ENCODE measurements at regions not wholly inside any gene's neighbourhood (a gene's known extent, or its start where the extent isn't known, plus 50 kb on each side); places are given as distances from the start of the nearest gene placed in this dataset.

DNA sequence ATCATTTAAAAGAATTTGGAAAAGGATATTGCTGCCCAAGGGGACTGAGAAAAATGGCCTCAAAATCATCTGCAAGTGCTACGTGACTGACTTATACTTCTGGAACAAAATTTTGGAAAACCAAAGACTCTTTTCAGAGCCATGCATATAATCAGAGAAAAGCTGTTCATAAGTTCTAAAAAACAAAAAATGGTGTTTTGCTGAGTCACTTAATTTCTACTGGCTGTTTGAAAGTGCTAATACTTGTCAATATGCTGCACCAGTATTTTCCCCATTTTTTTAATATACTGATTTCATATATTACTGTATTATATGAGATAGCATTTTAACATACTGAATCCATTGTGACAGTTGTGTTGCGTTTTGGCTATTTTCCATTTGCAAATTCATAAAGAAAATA, 61.5 kb upstream of the ZMAT1 start:
- H4K20me1 ChIP-seq, result no peaks in the 10 kb centered on the region
- no peaks in the 10 kb centered on the region for H3K27me3 ChIP-seq
- no peaks in the 10 kb centered on the region for H3K36me3 ChIP-seq
- TF ChIP-seq Cebpa-rat (IDR thresholded peaks at IDR 0.05), result no peak
- no peaks in the 10 kb centered on the region for H3K4me1 ChIP-seq
- H3K9ac ChIP-seq, result no peak overlapping the region
- no peak overlapping the region for H3K27ac ChIP-seq
- no peak overlapping the region for H3K4me3 ChIP-seq
- no peaks in the 10 kb centered on the region for H3K9me3 ChIP-seq
- no peak overlapping the region for H3K4me2 ChIP-seq

DNA sequence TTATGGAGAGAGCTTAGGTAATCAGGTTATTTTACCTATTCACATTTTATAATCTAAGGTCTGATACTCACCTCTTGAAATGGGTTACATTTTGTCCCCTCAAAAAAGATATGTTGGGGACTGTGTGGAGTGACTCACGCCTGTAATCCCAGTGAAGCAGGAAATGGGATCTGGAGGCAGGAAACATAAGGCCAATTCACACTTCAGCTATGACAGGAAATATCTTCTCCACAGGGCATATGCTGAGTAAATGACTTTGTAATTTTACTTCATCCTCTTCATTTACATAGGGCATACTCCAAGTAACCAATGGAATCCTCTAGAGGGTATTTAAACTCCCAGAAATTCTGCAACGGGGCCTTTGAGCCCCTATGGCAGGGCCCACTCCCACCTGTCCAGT, 54.8 kb upstream of the ZMAT1 start:
- no peaks in the 10 kb centered on the region for H3K9me3 ChIP-seq
- H4K20me1 ChIP-seq, result no peaks in the 10 kb centered on the region
- H3K36me3 ChIP-seq, result no peaks in the 10 kb centered on the region
- H3K4me3 ChIP-seq, result no peak overlapping the region
- no peaks in the 10 kb centered on the region for H3K27me3 ChIP-seq
- no peak overlapping the region for H3K27ac ChIP-seq
- no peaks in the 10 kb centered on the region for H3K4me1 ChIP-seq
- H3K4me2 ChIP-seq, result no peak overlapping the region
- TF ChIP-seq Cebpa-rat (IDR thresholded peaks at IDR 0.05), result no peak
- H3K9ac ChIP-seq, result no peak overlapping the region

All from BLaER1 (cell line).